ENCODE measurements at regions not wholly inside any gene's neighbourhood (a gene's known extent, or its start where the extent isn't known, plus 50 kb on each side); places are given as distances from the start of the nearest gene placed in this dataset.

DNA sequence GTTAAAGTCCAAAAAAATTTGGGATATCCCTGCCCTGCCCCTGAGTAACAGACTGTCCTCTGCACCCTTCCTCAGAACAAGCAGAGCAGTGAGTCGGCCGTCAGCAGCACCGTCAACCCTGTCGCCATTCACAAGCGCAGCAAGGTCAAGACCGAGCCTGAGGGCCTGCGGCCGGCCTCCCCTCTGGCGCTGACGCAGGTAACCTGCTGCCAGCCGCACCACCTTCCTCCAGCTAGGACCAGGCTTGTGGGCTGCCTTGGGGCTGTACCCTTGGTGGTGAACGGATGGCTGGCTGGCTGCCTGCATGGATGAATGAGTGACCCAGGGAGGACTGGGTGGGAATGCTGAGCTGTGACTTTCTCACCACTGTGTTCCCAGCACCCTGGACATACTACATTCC lies 236.2 kb downstream of the GLI2 start (continued):
- TF ChIP-seq REST (IDR thresholded peaks at IDR 0.05; ENCODE audit: low read depth, low read length): no peak
- TF ChIP-seq MEF2A (IDR thresholded peaks at IDR 0.05; ENCODE audit: insufficient read depth, low read depth, low read length): no peak
- no peak for TF ChIP-seq ZNF384 (IDR thresholded peaks at IDR 0.05; ENCODE audit: borderline replicate concordance, low read depth, low read length)
- TF ChIP-seq CHD4 (IDR thresholded peaks at IDR 0.05): no peak

- H2AFZ ChIP-seq (ENCODE audit: control insufficient read depth, low read depth, low read length): no peak overlapping the region
- no peak overlapping the region for H3K9ac ChIP-seq (ENCODE audit: control insufficient read depth, insufficient read depth, low read length)
- H3K9me3 ChIP-seq (replicated peaks; ENCODE audit: control insufficient read depth, insufficient read depth, low read length): no peaks in the 10 kb centered on the region
- H3K27ac ChIP-seq (ENCODE audit: control insufficient read depth, insufficient read depth): no peak overlapping the region
- WGBS (ENCODE audit: insufficient coverage, insufficient replicate concordance, low lambda C conversion rate, missing lambda C conversion rate): 28% methylated on average over 5 of the region's 6 CpGs
- H3K4me2 ChIP-seq (ENCODE audit: control insufficient read depth, insufficient read depth): no peak overlapping the region
- H3K36me3 ChIP-seq (ENCODE audit: control insufficient read depth in 2 of 2, insufficient read depth in 2 of 2, low read length in 1 of 2): no peaks in the 10 kb centered on the region
- H3K4me1 ChIP-seq (ENCODE audit: control insufficient read depth, insufficient read depth, low read length): no peaks in the 10 kb centered on the region
- BruUV-seq (replicated peaks): no TSS peak
- H3K79me2 ChIP-seq (ENCODE audit: control insufficient read depth, insufficient read depth, low read length): no peaks in the 10 kb centered on the region
- H3K27me3 ChIP-seq (replicated peaks in 1 of 2; ENCODE audit: control insufficient read depth in 2 of 2, insufficient read depth in 2 of 2, low read length in 1 of 2): no peaks in the 10 kb centered on the region
- intact Hi-C loops (cut with micrococcal nuclease; ENCODE audit: unreplicated experiment): no loop called here
- in situ Hi-C loops (cut with MboI): no loop called here
- ChIA-PET RAD21 (ENCODE audit: unreplicated experiment) (no interaction called here), POLR2A (no interaction called here), CTCF (interaction anchor here (0.5 kb wide), 1 partner anchor 237 kb away, joined by 3 read pairs; the partner anchor contains the start of gene GLI2), SMC1A (ENCODE audit: uncharacterized antibody, unreplicated experiment) (no interaction called here)
- ATAC-seq: no peak
- FAIRE-seq: no peak
- no peak overlapping the region for H3K4me3 ChIP-seq
- DNase-seq (ENCODE audit: low read depth, low spot score): no peak
- H4K20me1 ChIP-seq (ENCODE audit: control insufficient read depth, insufficient read depth): no peaks in the 10 kb centered on the region
- no peak for TF ChIP-seq TARDBP (IDR thresholded peaks at IDR 0.05; ENCODE audit: borderline replicate concordance)
- no peak for TF ChIP-seq ZNF24 (IDR thresholded peaks at IDR 0.05)
- no peak for TF ChIP-seq NR2C2 (IDR thresholded peaks at IDR 0.05; ENCODE audit: borderline replicate concordance, control insufficient read depth, insufficient read length, low read depth)
These were observed 236.6 kb downstream of the GLI2 start for GRCh38 chr2:120972286-120972685.
